ENCODE measurements at regions not wholly inside any gene's neighbourhood (a gene's known extent, or its start where the extent isn't known, plus 50 kb on each side); places are given as distances from the start of the nearest gene placed in this dataset.
"Not testable (repeated sequence)": the region's sequence is repeated elsewhere in the genome, so short reads cannot be mapped to it uniquely, and the experiment has no call there.

DNA sequence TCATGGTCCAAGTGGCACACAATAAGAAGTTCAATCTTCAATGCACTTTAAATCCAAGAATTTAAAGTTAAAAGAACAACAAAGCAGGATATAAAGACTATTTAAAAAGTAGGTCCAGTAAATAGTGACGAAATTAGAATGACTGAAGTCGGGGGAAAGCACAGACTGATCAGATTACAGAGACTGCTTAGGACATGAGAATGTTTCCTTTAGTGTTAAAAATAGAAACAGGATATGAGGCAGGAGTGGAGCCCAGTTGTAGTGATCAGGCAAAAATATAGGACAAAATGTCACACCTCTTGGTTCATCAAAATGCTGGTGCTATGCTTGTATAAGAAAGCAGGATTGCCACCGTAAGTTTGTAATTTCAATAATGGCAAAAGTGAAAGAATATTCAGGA is 52.2 kb upstream of the CD163 start:
- WGBS, 2 donors, result 28 to 36% methylated on average over 3 of the region's 3 CpGs
- intact Hi-C loops (cut with DNase I), result no loop called here
- Histone ChIP-seq H3K27me3 (no peaks in the 10 kb centered on the region), H3K9me3 (no peaks in the 10 kb centered on the region), H3K36me3 (replicated peaks in 1 of 2; ENCODE audit: insufficient read depth in 1 of 2, low read depth in 2 of 2) (no peaks in the 10 kb centered on the region), H3K27ac (peak overlapping the region in 1 of 4 donors; percentile 73), H3K4me3 (no peak overlapping the region), H3K4me1 (no peaks in the 10 kb centered on the region)
- DNase-seq (peak in 1 of 4 donors; percentile 38), ATAC-seq (no peak)
- TF ChIP-seq, protein P1, sequence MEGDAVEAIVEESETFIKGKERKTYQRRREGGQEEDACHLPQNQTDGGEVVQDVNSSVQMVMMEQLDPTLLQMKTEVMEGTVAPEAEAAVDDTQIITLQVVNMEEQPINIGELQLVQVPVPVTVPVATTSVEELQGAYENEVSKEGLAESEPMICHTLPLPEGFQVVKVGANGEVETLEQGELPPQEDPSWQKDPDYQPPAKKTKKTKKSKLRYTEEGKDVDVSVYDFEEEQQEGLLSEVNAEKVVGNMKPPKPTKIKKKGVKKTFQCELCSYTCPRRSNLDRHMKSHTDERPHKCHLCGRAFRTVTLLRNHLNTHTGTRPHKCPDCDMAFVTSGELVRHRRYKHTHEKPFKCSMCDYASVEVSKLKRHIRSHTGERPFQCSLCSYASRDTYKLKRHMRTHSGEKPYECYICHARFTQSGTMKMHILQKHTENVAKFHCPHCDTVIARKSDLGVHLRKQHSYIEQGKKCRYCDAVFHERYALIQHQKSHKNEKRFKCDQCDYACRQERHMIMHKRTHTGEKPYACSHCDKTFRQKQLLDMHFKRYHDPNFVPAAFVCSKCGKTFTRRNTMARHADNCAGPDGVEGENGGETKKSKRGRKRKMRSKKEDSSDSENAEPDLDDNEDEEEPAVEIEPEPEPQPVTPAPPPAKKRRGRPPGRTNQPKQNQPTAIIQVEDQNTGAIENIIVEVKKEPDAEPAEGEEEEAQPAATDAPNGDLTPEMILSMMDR (IDR thresholded peaks at IDR 0.05), result no peak
- TF ChIP-seq POLR2A (IDR thresholded peaks at IDR 0.05), result peak in 1 of 3 donors; percentile 13

DNA sequence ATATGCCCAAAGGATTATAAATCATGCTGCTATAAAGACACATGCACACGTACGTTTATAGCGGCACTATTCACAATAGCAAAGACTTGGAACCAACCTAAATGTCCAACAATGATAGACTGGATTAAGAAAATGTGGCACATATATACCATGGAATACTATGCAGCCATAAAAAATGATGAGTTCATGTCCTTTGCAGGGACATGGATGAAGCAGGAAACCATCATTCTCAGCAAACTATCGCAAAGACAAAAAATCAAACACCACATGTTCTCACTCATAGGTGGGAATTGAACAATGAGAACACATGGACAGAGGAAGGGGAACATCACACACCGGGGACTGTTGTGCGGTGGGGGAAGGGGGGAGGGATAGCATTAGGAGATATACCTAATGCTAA is 51.3 kb upstream of the CD163 start:
- H3K27me3 ChIP-seq; intact Hi-C loops (cut with DNase I); DNase-seq; H3K4me3 ChIP-seq; H3K4me1 ChIP-seq; H3K36me3 ChIP-seq (replicated peaks in 1 of 2; ENCODE audit: insufficient read depth in 1 of 2, low read depth in 2 of 2); ATAC-seq; H3K9me3 ChIP-seq: not testable (repeated sequence)
- H3K27ac ChIP-seq, result peak overlapping the region in 1 of 4 donors; percentile 73
- WGBS, 2 donors, result 87 to 88% methylated on average over 6 of the region's 6 CpGs
